ENCODE measurements at regions not wholly inside any gene's neighbourhood (a gene's known extent, or its start where the extent isn't known, plus 50 kb on each side); places are given as distances from the start of the nearest gene placed in this dataset.

DNA sequence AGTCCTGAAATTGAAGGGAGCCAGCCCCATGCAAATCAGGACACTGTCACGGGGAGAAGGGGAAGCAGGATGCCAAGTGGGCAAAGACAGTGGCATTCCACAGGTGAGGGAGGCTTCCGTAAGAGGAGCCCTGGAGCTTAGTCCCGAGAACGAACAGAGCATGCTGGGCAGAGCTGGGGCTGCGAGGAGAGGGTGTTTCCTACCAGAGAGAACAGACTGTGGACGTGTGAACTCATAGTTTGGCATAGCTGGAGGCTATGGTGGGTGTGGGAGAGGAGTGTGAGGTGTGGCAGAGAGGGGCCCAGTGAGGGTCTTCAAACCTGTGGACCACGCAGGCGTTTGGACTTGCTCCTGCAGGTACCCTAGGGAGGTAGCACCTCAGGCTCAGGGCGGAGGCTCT is 102.8 kb upstream of the SMIM23 start:
- no peak for TF ChIP-seq MXI1 (IDR thresholded peaks at IDR 0.05; ENCODE audit: borderline replicate concordance, low read depth, low read length)
- no peak for TF ChIP-seq ZFP36 (IDR thresholded peaks at IDR 0.05; ENCODE audit: borderline replicate concordance, low read depth, low read length, partially characterized antibody)
- no peak for TF ChIP-seq GATAD2A (CRISPR knock-in tag; IDR thresholded peaks at IDR 0.05)
- no peak for TF ChIP-seq MAZ (IDR thresholded peaks at IDR 0.05; ENCODE audit: borderline replicate concordance, low read depth, low read length)
- TF ChIP-seq MAZ (CRISPR knock-in tag; IDR thresholded peaks at IDR 0.05; ENCODE audit: low read depth) = no peak
- TF ChIP-seq, protein P1, sequence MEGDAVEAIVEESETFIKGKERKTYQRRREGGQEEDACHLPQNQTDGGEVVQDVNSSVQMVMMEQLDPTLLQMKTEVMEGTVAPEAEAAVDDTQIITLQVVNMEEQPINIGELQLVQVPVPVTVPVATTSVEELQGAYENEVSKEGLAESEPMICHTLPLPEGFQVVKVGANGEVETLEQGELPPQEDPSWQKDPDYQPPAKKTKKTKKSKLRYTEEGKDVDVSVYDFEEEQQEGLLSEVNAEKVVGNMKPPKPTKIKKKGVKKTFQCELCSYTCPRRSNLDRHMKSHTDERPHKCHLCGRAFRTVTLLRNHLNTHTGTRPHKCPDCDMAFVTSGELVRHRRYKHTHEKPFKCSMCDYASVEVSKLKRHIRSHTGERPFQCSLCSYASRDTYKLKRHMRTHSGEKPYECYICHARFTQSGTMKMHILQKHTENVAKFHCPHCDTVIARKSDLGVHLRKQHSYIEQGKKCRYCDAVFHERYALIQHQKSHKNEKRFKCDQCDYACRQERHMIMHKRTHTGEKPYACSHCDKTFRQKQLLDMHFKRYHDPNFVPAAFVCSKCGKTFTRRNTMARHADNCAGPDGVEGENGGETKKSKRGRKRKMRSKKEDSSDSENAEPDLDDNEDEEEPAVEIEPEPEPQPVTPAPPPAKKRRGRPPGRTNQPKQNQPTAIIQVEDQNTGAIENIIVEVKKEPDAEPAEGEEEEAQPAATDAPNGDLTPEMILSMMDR (CRISPR knock-in tag; IDR thresholded peaks at IDR 0.05) = no peak
- TF ChIP-seq FOXA1 (IDR thresholded peaks at IDR 0.05) = no peak
- TF ChIP-seq FOXA1 (CRISPR knock-in tag; IDR thresholded peaks at IDR 0.05) = no peak
- TF ChIP-seq EZH2 (conservative IDR thresholded peaks at IDR 0.05; ENCODE audit: low read depth, low read length) = no peak
- no peak for TF ChIP-seq SMC3 (IDR thresholded peaks at IDR 0.05; ENCODE audit: low read length)
- no peak for TF ChIP-seq SP1 (IDR thresholded peaks at IDR 0.05)
- TF ChIP-seq SP1 (CRISPR knock-in tag; IDR thresholded peaks at IDR 0.05) = no peak
- TF ChIP-seq, protein P2, sequence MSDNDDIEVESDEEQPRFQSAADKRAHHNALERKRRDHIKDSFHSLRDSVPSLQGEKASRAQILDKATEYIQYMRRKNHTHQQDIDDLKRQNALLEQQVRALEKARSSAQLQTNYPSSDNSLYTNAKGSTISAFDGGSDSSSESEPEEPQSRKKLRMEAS (IDR thresholded peaks at IDR 0.05) = no peak

All from HepG2 (cell line).